GM12865 (cell line): ENCODE measurements at regions not wholly inside any gene's neighbourhood (a gene's known extent, or its start where the extent isn't known, plus 50 kb on each side); places are given as distances from the start of the nearest gene placed in this dataset.

Experiments used
- DNase-seq: peaks from one replicate; pipeline ENCODE4 v3.0.0; 2010; ENCODE audit warnings: low read depth
- H3K4me3 ChIP-seq: 2 replicates; pipeline ENCODE4 v1.5.1; 2011; ENCODE audit warnings: mild to moderate bottlenecking, low read depth, low read length, control low read depth
- CTCF ChIP-seq: IDR thresholded peaks from 2 replicates; pipeline ENCODE4 v1.5.1; 2011; ENCODE audit warnings: low read length, control low read depth, low read depth, inconsistent platforms; ENCODE audit not compliant: insufficient read depth; ENCODE audit errors: missing control alignments

DNA sequence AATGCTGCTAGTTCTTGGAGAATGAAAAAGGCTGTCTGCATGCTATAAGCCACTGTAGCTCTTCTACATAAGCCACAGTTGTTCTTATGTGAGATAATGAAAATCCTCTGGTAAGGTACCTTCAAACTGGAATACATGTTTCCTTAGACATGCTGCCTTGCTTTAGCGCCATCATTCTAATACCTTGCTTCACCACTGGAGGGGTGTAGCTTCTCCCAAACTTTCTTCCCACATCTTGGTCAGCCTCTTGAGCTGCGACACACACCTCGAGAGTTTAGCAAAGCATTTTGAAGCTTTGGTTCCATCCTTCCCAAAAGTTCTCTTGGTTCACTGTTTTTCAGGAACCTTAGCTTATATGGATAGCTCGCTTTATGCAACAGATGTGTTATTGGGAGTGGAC is 69.5 kb downstream of the NKX2-1 start:
- DNase-seq = no peak
- no peak for TF ChIP-seq CTCF
- H3K4me3 ChIP-seq = no peak overlapping the region

DNA sequence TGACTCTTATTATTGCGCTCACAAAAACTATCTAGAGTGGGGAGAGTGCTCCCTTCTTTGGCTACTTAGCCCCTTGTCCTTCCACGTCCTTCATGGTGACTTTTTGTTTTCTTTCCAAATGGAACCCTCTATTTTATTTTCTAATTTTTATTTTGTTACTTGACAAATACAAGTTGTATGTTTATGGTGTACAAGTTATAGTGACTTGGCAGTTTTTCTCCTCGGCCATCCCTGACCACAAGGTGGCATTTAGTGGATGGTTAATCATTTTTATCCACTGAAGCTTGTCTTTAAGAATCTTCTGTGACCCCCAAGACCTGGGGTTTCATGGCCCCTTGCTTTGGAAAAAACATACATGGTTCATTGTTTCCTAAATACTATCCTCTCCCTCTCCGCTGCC is 70.1 kb downstream of the NKX2-1 start:
- TF ChIP-seq CTCF = no peak
- H3K4me3 ChIP-seq = no peak overlapping the region
- no peak for DNase-seq

DNA sequence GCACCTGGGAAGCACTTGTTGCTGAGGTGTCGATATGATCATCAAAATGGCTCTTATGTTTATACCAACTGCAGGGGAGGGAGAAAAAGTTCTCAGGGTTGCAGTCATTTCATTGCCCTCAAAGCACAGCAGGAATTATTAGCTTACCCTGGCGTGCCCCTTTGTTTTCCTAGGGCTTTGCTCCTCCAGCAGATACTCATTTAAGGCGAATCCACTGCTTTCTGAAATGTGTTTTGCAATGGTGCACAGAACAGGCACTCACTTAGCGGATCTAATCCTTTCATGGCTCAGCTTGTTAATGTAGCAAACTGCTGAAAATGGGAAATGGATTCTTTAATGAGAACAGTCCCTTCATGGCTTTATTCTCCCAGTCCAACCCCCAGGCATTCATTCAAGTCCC is 76.7 kb downstream of the NKX2-1 start:
- H3K4me3 ChIP-seq = no peak overlapping the region
- no peak for TF ChIP-seq CTCF
- no peak for DNase-seq

GRCh38 chr14:36442824-36443241 is 77.2 kb downstream of the NKX2-1 start:
- H3K4me3 ChIP-seq = no peak overlapping the region
- TF ChIP-seq CTCF = no peak
- DNase-seq = no peak

DNA sequence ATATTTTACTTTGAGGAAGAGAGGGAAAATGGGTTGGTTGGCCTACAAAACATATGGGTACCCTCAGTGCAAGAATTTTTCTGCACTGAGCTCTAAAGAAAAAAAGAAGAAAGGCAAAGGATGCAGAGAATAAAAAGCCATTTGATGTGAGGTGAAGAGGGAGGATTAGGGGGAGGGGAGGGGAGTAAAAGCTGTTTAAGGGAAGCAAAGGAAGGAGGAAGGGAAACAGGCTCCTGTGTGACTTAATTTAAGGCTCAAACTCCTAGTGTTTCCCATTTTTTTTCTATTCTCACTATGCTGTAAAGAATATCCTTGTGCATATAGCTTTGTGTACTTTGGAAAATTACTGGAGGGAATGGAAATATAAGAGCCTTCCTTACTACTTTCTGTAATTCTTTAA is 78.7 kb downstream of the NKX2-1 start:
- H3K4me3 ChIP-seq = no peak overlapping the region
- TF ChIP-seq CTCF = no peak
- DNase-seq = no peak

GRCh38 chr14:36439766-36440165 is 80.3 kb downstream of the NKX2-1 start:
- no peak for DNase-seq
- H3K4me3 ChIP-seq = no peak overlapping the region
- TF ChIP-seq CTCF = no peak

DNA sequence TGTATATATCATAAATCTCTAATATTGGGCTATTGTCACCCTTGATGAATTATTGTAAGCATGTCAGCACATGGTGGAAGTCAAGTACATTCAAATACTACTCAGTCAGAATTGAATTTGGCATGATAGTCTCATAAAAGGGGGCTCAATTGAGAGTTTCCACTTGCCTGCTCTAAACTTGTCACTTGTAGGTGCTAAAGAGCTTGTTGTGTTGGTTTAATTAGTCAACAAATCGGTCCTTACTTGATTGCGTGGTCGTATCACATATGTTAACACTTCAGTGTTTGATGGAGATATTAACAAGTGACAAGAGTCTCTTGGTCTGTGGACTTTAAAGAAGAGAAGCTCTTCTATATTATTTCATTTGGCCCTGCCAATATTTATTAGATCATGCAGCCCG is 81.1 kb downstream of the NKX2-1 start:
- no peak for DNase-seq
- H3K4me3 ChIP-seq = no peak overlapping the region
- no peak for TF ChIP-seq CTCF
